SK-N-SH (cell line): ENCODE measurements at regions not wholly inside any gene's neighbourhood (a gene's known extent, or its start where the extent isn't known, plus 50 kb on each side); places are given as distances from the start of the nearest gene placed in this dataset.

ENCODE experiments used
- CTCF ChIA-PET: fragments of 300-600, 350-600 bp; formaldehyde crosslinking; extraction: SDS; loops from one replicate; lab custom pipeline; 2021; lab: Yijun Ruan, JAX
- POLR2A ChIA-PET: fragments of 350-600 bp; sonication (Branson Sonifier 250); formaldehyde crosslinking; extraction: SDS; loops from one replicate; lab custom pipeline; 2020; ENCODE audit warnings: antibody characterized with exemption, inconsistent platforms; lab: Yijun Ruan, JAX
- DNase-seq: peaks from one replicate; pipeline ENCODE4 v3.0.0; 2012
- H2AFZ ChIP-seq: fragments of 200-600 bp; sonication (generic); 2 replicates; pipeline ENCODE4 v1.8.1; 2016; ENCODE audit warnings: antibody characterized with exemption, mild to moderate bottlenecking, low read depth
- H3F3A ChIP-seq: fragments of 200-600 bp; sonication (generic); replicated peaks from 2 replicates; pipeline ENCODE3; 2016; ENCODE audit warnings: antibody characterized with exemption, mild to moderate bottlenecking; ENCODE audit not compliant: insufficient read depth
- H3K27ac ChIP-seq, 2 experiments: fragments of 200-500 bp in 1 of 2; fragments of 200-600 bp in 1 of 2; sonication (Bioruptor generic) in 1 of 2; sonication (generic), shearing (Covaris generic) in 1 of 2; 2 replicates each; pipeline versions ENCODE4 v1.5.1 to v1.6.1; 2014 to 2016; ENCODE audit warnings: low read depth in 2 of 2, inconsistent platforms in 1 of 2, low read length in 1 of 2, mild to moderate bottlenecking in 1 of 2, mixed read lengths in 1 of 2
- H3K27me3 ChIP-seq: fragments of 200-600 bp; sonication (generic), shearing (Covaris generic); 2 replicates; pipeline ENCODE4 v1.6.1; 2016; ENCODE audit warnings: mixed run types; ENCODE audit not compliant: insufficient read depth
- H3K36me3 ChIP-seq, 2 experiments: fragments of 200-500 bp in 1 of 2; fragments of 200-600 bp in 1 of 2; sonication (Bioruptor generic) in 1 of 2; sonication (generic) in 1 of 2; replicated peaks in 1 of 2; 2 replicates each; pipeline versions ENCODE3 to v1.5.1; 2014 to 2016; ENCODE audit warnings: low read length in 1 of 2, mild to moderate bottlenecking in 1 of 2; ENCODE audit not compliant: insufficient read depth in 2 of 2, control insufficient read depth in 1 of 2
- H3K4me1 ChIP-seq, 2 experiments: fragments of 200-500 bp in 1 of 2; fragments of 200-600 bp in 1 of 2; sonication (Bioruptor generic) in 1 of 2; sonication (generic), shearing (Covaris generic) in 1 of 2; 2 replicates each; pipeline versions ENCODE4 v1.5.1 to v1.6.1; 2014 to 2016; ENCODE audit warnings: low read depth in 1 of 2, low read length in 1 of 2, mixed run types in 1 of 2; ENCODE audit not compliant: insufficient read depth in 2 of 2, control insufficient read depth in 1 of 2
- H3K4me2 ChIP-seq: fragments of 200-600 bp; sonication (generic), shearing (Covaris generic); 2 replicates; pipeline ENCODE4 v1.6.1; 2017; ENCODE audit warnings: mixed run types
- H3K4me3 ChIP-seq, 2 experiments: fragments of 200-500 bp in 1 of 2; fragments of 200-600 bp in 1 of 2; sonication (Bioruptor generic) in 1 of 2; sonication (generic), shearing (Covaris generic) in 1 of 2; 2 replicates each; pipeline versions ENCODE4 v1.5.1 to v1.8.1; 2014 to 2016; ENCODE audit warnings: low read depth in 2 of 2, inconsistent platforms in 1 of 2, low read length in 1 of 2, mild to moderate bottlenecking in 1 of 2, mixed read lengths in 1 of 2, moderate library complexity in 1 of 2
- H3K79me2 ChIP-seq: fragments of 200-600 bp; sonication (generic); 2 replicates; pipeline ENCODE4 v1.8.1; 2017; ENCODE audit warnings: mild to moderate bottlenecking; ENCODE audit not compliant: insufficient read depth
- H3K9ac ChIP-seq: fragments of 200-600 bp; sonication (generic); 2 replicates; pipeline ENCODE4 v1.6.1; 2017; ENCODE audit warnings: mixed run types
- H3K9me2 ChIP-seq: fragments of 200-600 bp; sonication (generic); 2 replicates; pipeline ENCODE4 v1.6.1; 2017; ENCODE audit warnings: mixed run types
- H3K9me3 ChIP-seq: fragments of 200-600 bp; sonication (generic); 2 replicates; pipeline ENCODE4 v1.6.1; 2017; ENCODE audit warnings: mixed run types, mild to moderate bottlenecking, moderate library complexity
- H4K20me1 ChIP-seq: fragments of 200-600 bp; sonication (generic); 2 replicates; pipeline ENCODE4 v1.6.1; 2017; ENCODE audit warnings: mild to moderate bottlenecking, mixed run types; ENCODE audit not compliant: insufficient read depth
- CTCF ChIP-seq: fragments of 200-600 bp; sonication (generic); IDR thresholded peaks from 2 replicates; pipeline ENCODE4 v1.6.1; 2017; ENCODE audit warnings: antibody characterized with exemption, mild to moderate bottlenecking, moderate library complexity
- ELF1 ChIP-seq: IDR thresholded peaks from 2 replicates; pipeline ENCODE4 v1.4.0; 2012
- FOSL2 ChIP-seq: IDR thresholded peaks from 2 replicates; pipeline ENCODE4 v1.4.0; 2012; ENCODE audit warnings: low read depth, mild to moderate bottlenecking, moderate library complexity, borderline replicate concordance
- FOXJ3 ChIP-seq: sonication (generic); formaldehyde crosslinking; IDR thresholded peaks from 2 replicates; pipeline ENCODE4 v1.5.1; 2020; ENCODE audit warnings: mild to moderate bottlenecking, missing genetic modification reagents
- GABPA ChIP-seq: IDR thresholded peaks from 2 replicates; pipeline ENCODE4 v1.4.0; 2012; ENCODE audit warnings: low read depth, mild to moderate bottlenecking
- GATA2 ChIP-seq: sonication (generic); formaldehyde crosslinking; IDR thresholded peaks from 2 replicates; pipeline ENCODE4 v1.5.0; 2020; ENCODE audit warnings: mild to moderate bottlenecking, missing genetic modification reagents
- MAX ChIP-seq: IDR thresholded peaks from 2 replicates; pipeline ENCODE4 v1.4.0; 2012; ENCODE audit warnings: low read depth
- MXI1 ChIP-seq: IDR thresholded peaks from 2 replicates; pipeline ENCODE4 v1.6.1; 2012; ENCODE audit warnings: mild to moderate bottlenecking, low read depth, low read length, improper control_type of control experiment
- NRF1 ChIP-seq: IDR thresholded peaks from 2 replicates; pipeline ENCODE4 v1.6.1; 2012; ENCODE audit warnings: low read depth, mild to moderate bottlenecking, low read length
- PBX3 ChIP-seq: IDR thresholded peaks from 2 replicates; pipeline ENCODE4; 2012
- POLR2AphosphoS5 ChIP-seq: IDR thresholded peaks from 2 replicates; pipeline ENCODE4 v1.6.1; 2012; ENCODE audit warnings: low read depth, low read length
- RAD21 ChIP-seq: IDR thresholded peaks from 2 replicates; pipeline ENCODE4 v1.6.1; 2012; ENCODE audit warnings: mild to moderate bottlenecking, low read length
- RCOR1 ChIP-seq: fragments of 150-350 bp; IDR thresholded peaks from 2 replicates; pipeline ENCODE4 v1.6.1; 2017; ENCODE audit warnings: antibody characterized with exemption, low read length
- TAF1 ChIP-seq: IDR thresholded peaks from 2 replicates; pipeline ENCODE4 v1.6.1; 2012; ENCODE audit warnings: low read depth, mild to moderate bottlenecking, low read length, moderate library complexity, borderline replicate concordance
- USF1 ChIP-seq: IDR thresholded peaks from 2 replicates; pipeline ENCODE4 v1.4.0; 2012; ENCODE audit warnings: low read depth, borderline replicate concordance
- ZBTB33 ChIP-seq: IDR thresholded peaks from 2 replicates; pipeline ENCODE4 v1.4.0; 2012; ENCODE audit warnings: low read depth, borderline replicate concordance
- WGBS: methylation state at CpG from one replicate; pipeline ENCODE4 v1.1.6; 2017; ENCODE audit warnings: low lambda C conversion rate; 5-methylcytosine and 5-hydroxymethylcytosine counted together

GRCh38 chr10:21289271-21289670 is 236.2 kb downstream of the SKIDA1 start (continued):
- TF ChIP-seq ZBTB33 (no peak), NRF1 (no peak), RAD21 (no peak), GABPA (no peak), FOXJ3 (CRISPR knock-in tag) (no peak)

- H2AFZ ChIP-seq: no peak overlapping the region
- no peaks in the 10 kb centered on the region for H3K27me3 ChIP-seq
- peaks cover 0 to 14% of the 10 kb centered on the region in 2 experiments; a peak in 1 of 4 replicates for H3K4me1 ChIP-seq
- POLR2A ChIA-PET: no interaction called here
- H3K27ac ChIP-seq: no peak overlapping the region
- CTCF ChIA-PET: interaction anchor here (0.6 kb wide), 1 partner anchor 16 kb away, joined by 4 read pairs; no protein-coding TSS in a partner anchor
- WGBS: 71% methylated on average over 4 of the region's 4 CpGs
- H3K79me2 ChIP-seq: no peaks in the 10 kb centered on the region
- peaks cover 9% of the 10 kb centered on the region for H3F3A ChIP-seq
- H3K4me2 ChIP-seq: no peak overlapping the region
- no peaks in the 10 kb centered on the region for H3K9me2 ChIP-seq
- no peaks in the 10 kb centered on the region for H4K20me1 ChIP-seq
- H3K36me3 ChIP-seq: no peaks in the 10 kb centered on the region
- H3K4me3 ChIP-seq: no peak overlapping the region
- TF ChIP-seq POLR2AphosphoS5 (no peak), NRF1 (no peak), PBX3 (peak; percentile 78), TAF1 (no peak), FOSL2 (peak; percentile 74)
- TF ChIP-seq, all 33 proteins: peak for 2
- DNase-seq: no peak
- Histone ChIP-seq H3K9ac (no peak overlapping the region), H3K9me3 (no peaks in the 10 kb centered on the region)
These were observed 239.6 kb downstream of the SKIDA1 start for GRCh38 chr10:21285742-21286331.

GRCh38 chr10:21285207-21285606 is 240.3 kb downstream of the SKIDA1 start:
- Histone ChIP-seq H3F3A (peaks cover 8% of the 10 kb centered on the region), H3K36me3 (no peaks in the 10 kb centered on the region), H3K4me1 (peaks cover 0 to 14% of the 10 kb centered on the region in 2 experiments; a peak in 1 of 4 replicates), H3K9ac (no peak overlapping the region), H2AFZ (no peak overlapping the region), H3K9me2 (no peaks in the 10 kb centered on the region), H3K9me3 (no peaks in the 10 kb centered on the region), H3K27me3 (no peaks in the 10 kb centered on the region), H3K27ac (no peak overlapping the region), H4K20me1 (no peaks in the 10 kb centered on the region), H3K4me3 (no peak overlapping the region), H3K79me2 (no peaks in the 10 kb centered on the region), H3K4me2 (no peak overlapping the region)
- WGBS: 88% methylated on average over 4 of the region's 4 CpGs
- POLR2A ChIA-PET: no interaction called here
- TF ChIP-seq ELF1 (no peak), RCOR1 (no peak), GABPA (no peak), MXI1 (no peak), PBX3 (no peak), CTCF (no peak), USF1 (no peak), MAX (no peak), GATA2 (CRISPR knock-in tag) (no peak), FOSL2 (no peak)
- no peak for DNase-seq
- CTCF ChIA-PET: interaction anchor here (0.6 kb wide), 1 partner anchor 15 kb away, joined by 4 read pairs; no protein-coding TSS in a partner anchor
